Stimulated activated naive CD4-positive, alpha-beta T cell (primary cell): ENCODE measurements at regions not wholly inside any gene's neighbourhood (a gene's known extent, or its start where the extent isn't known, plus 50 kb on each side); places are given as distances from the start of the nearest gene placed in this dataset.
A peak's percentile ranks its signal among the peaks of the same experiment; 100 is the strongest.
"Not testable (repeated sequence)": the region's sequence is repeated elsewhere in the genome, so short reads cannot be mapped to it uniquely, and the experiment has no call there.

Source experiments
- DNase-seq, 6 experiments: peaks; one replicate each; lab custom pipeline; 2025; lab: John Stamatoyannopoulos, UW

GRCh38 chr6:22106961-22107360 is 189.9 kb downstream of the PRL start:
- no peak for DNase-seq

DNA sequence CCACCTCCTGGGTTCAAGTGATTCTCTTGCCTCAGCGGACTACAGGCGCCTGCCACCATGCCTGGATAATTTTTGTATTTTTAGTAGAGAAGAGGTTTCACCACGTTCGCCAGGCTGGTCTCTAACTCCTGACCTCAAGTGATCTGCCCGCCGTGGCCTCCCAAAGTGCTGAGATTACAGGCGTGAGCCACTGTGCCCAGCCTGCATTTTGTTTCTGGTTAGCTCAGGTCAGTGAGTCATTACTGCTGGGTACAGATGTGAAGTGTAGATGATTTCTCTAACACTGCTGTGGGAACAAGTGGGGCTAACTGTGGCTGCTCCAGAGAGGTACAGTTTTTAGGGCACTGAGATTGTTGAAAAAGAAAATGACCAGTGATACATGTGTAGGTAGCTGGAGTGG is 188.6 kb downstream of the PRL start:
- DNase-seq: no peak

DNA sequence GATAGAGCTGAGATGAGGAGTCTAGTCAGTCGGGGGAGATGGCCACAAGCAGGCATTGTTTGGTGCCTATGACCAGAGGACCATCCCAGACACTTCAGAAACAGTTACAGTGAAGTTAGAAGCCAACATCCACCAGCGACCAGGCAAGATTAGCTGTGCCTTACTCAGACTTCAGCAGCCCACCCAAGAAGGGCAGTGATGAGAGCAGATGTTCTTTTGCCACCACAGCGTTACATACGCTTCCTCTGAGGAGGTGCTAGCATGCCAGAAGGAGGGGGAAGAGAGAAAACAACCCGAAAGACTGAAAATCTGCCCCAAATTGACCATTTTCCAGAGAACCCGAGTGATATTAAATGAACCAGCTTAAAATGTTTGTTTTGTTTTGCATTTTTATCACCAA is 186.8 kb downstream of the PRL start:
- DNase-seq: no peak

DNA sequence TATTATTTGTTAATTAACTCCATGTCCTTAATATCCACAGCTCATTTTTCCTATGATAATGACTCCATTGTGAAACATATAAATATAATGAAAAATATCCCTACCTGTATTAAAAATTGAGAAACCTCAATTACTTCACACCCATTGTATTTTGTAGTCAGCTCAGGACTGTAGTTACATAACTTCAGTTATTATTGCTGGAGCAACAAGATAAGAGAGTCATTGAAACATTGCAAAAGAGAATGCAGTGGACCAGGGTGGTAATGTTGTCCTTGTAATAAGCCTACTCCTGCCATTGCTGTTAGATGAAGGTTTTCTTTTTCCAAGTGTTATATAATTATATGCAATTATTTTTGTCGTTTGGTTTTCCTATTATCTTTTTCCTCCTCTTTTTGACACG is 184.4 kb downstream of the PRL start:
- DNase-seq: no peak

DNA sequence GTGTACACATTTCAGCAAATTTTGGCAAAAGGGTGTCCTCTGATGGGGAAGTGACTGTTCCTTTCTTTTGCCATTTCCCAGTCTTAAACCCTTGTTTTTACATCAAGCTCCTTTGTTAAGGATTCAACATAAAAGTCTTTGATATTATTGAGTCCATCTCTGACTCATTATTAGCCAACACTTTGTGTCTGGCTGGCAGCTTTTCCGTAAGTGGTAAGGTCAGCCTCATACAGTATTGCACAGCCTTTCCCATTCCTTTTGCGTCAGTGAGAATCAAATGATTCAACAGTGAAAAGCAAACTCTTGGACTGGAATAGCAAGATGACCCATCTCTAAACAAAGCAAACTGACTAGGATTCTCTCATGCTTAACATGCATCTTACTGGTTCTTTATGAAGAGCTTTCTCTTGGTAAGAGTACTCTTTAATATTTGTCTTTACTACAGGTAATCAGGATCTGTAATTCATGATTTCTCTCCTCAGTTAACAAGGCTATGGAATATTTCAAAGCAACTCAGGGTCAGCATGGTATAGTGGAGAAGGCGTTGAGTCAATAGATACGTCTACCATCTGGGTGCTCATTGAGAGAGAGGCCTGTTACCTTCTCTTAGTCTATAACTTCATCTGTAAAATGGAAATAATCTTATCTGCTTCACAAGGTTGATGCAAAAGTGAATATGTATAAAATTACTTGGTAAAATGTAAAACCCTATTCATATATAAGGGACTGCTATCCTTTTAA is 183.6 kb downstream of the PRL start:
- DNase-seq: no peak

GRCh38 chr6:22115559-22115958 is 181.3 kb downstream of the PRL start:
- no peak for DNase-seq

DNA sequence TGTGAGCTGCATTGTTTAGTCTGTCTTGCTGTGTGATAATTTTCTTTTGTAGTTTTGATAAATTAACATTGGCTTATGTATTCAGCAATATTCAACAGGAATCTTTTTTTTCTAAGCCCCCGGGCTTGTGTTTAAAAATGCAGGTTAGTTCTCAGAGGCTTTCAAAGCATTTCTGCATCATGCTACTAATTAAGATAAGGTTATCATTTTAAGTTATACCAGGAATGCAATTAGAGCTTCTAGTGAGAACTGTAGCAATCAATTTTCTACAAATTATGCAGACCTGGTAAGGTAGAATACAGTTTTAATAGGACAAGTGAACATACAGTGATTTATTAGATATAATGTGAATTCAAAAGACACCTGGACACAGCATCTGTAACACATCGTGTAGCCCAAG is 179.2 kb downstream of the PRL start:
- no peak for DNase-seq

GRCh38 chr6:22119500-22119899 is 177.3 kb downstream of the PRL start:
- DNase-seq: no peak

DNA sequence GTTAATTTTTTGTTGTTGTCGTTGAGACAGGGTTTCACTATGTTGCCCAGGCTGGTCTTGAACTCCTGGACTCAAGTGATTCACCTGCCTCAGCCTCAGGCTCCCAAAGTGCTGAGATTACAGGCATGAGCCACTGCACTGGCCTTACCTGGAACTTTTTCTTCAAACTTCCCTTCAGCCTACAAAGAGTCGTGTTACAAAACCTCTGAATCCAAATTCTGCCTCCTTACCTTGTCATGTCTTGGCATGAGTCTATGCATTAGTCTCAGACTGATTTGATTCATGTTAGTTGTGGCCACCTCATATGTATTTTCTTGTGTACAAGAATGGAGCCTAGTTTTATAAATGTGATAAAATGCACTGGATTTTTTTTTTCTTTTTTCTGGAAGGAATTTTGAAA is 172.1 kb downstream of the PRL start:
- DNase-seq: no peak

DNA sequence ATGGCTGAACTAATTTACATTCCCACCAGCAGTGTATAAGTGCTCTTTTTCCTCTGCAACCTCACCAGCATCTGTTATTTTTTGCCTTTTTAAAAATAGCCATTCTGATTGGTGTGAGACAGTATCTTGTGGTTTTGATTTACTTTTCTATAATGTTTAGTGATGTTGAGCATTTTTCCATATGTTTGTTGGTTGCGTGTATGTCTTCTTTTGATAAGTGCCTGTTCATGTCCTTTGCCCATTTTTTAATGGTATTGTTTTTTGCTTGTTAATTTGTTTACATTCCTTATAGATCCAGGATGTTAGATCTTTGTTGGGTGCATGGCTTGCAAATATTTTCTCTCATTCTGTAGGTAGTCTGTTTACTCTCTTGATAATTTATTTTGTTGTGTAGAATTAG is 169.9 kb downstream of the PRL start:
- no peak for DNase-seq

- no peak for DNase-seq
These were observed 167.1 kb downstream of the PRL start for GRCh38 chr6:22129751-22130150.

DNA sequence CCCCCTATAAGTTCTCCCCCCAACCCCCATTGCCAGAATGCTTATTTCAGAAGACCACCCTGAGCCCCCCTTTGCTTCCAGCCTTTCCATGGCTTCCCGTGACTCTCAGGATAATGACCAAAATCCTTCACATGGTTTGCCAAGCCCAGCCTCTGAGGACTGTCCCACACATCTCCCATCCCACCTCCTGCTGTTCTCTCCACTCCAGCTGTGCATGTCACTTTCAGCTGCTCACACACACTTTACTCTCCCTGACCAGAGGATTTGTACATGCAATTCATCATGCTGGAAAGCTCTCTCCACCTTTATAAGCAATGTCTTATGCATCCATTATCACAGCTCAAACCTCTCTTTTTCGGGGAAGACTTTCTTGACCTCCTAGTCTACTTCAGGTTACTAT is 164.2 kb downstream of the PRL start:
- no peak for DNase-seq

DNA sequence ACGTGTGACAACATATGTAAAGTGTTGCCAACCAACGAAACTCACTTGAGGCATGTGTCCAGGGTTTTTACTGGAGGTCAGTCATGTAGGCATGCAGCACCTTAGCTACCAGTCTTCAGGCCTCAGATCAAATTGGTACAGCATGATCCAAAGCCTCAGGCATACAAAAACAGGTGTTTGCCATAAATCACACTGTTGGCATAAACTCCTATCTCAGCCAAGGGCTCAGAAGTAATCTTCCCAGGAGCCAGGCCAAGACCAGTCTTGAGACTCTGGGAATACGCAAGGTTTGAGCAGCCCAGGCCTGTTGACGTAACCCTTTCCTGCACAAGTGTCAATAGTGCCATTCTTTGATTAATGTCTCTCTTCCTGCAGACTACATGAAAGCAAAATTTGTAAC is 163.5 kb downstream of the PRL start:
- DNase-seq: no peak

DNA sequence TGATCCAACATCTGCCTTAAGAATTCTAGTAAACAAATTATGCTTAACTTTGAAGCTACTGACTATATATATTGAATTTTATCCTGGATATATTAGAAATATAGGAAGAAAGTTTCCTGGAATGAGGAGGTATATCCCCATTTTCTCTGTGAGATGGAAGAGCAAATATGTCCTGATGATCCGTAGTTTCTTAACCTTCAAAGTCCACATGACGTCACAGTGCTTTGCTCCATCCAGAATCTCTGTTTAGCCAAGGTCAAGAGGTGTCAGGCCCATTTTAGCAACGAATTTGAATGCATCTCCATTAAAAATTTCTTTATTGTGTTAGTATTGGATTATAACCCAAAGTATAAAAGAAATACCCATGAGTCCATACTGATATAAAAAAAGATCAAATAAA is 162.5 kb downstream of the PRL start:
- DNase-seq: no peak

- DNase-seq: no peak
These were observed 161.4 kb downstream of the PRL start for GRCh38 chr6:22135395-22135794.

DNA sequence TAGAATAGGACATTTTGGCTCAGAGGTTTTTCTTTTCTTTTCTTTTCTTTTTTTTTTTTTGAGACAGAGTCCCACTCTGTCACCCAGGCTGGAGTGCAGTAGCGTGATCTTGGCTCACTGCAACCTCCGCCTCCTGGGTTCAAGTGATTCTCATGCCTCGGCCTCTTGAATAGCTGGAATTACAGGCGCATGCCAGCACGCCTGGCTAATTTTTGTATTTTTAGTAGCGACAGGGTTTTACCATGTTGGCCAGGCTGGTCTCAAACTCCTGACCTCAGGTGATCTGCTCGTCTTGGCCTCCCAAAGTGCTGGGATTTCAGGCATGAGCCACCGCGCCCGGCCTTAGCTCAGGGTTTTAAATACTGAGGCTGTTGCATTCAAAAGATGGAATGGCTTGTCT is 156.1 kb downstream of the PRL start:
- not testable (repeated sequence) for DNase-seq

DNA sequence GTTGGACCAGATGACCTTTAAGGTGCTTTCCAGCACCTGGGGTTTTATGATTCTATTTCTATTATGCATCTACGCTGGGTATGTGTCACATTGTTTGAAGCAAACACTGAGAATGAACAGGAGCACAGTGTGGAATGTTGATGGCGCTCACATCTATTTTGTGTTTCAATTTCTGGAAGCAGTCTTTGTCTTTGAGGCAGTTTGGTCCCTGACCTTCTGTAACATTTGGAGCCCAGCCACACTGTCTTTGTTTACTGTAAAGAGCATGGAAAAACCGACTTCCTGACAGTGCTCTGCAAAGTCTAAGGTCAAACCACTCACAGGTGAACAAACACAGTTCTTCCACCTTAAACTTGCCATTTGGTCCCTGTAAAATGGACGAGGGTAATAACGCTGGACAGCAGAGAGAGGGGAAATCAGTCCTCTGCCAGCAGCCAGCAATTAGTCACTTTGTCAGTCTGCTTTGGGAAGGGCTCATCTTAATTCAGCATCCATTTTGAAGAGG is 155.5 kb downstream of the PRL start:
- peak in 1 of 6 experiments; percentile 0 for DNase-seq

GRCh38 chr6:22142856-22143255 is 154.0 kb downstream of the PRL start:
- no peak for DNase-seq

- no peak for DNase-seq
These were observed 151.5 kb downstream of the PRL start for GRCh38 chr6:22145376-22145775.

GRCh38 chr6:22145823-22146677 is 150.8 kb downstream of the PRL start:
- peak in 2 of 6 experiments; percentile 22 to 25 for DNase-seq

- peak in 1 of 6 experiments; percentile 44 for DNase-seq
These were observed 150.2 kb downstream of the PRL start for GRCh38 chr6:22146678-22146930.

DNA sequence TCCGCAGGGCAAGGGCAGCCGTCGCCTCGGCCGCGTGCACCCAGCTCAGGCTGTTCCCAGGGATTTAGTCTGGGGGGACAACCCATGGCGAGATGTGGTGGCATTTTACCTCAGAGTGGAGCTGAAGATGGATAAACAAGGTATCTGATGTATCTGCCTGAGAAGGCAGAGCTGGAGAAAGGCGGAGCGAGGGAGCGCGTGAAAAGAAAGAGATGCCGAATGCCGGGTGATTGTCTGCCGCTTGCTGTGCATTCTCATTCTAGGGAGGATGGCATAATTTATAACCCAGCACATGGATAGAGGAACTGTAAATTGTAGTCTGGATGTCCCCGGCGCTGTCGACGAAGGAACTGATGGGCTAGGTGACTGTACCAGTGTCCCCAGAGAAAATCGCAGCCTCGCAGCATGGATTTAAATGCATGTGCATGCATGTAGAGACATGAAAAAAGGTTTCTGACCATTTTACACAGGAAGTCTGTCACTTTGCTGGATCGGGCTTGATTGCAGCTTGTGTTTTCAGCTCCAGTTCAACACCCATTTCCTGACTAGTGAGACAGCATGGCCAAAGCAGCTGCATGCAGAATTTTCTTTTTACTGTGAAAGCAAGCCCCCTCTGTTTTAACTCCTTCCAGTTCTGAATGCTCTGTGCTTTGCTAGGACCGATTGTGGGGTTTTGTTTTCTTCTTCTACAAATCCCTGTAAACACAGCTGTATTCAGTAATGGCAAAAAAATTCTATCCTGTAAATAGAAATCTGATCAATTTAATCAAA is 149.7 kb downstream of the PRL start:
- peak in 4 of 6 experiments; percentile 3 to 72 (median 24) for DNase-seq
